ENCODE measurements at regions not wholly inside any gene's neighbourhood (a gene's known extent, or its start where the extent isn't known, plus 50 kb on each side); places are given as distances from the start of the nearest gene placed in this dataset.

GRCh38 chr12:107450541-107450940, 235.1 kb upstream of the PWP1 start:
- Histone ChIP-seq H3T11ph (ENCODE audit: low read length) (no peak overlapping the region), H2BK120ac (ENCODE audit: low read depth, low read length, poor library complexity, severe bottlenecking) (no peak overlapping the region), H4K8ac (replicated peaks; ENCODE audit: insufficient read length, low read depth, low read length) (no peak overlapping the region), H3K14ac (ENCODE audit: insufficient read depth, low read length) (no peak overlapping the region), H4K91ac (ENCODE audit: insufficient read length, low read depth, low read length) (no peak overlapping the region), H3K27ac (ENCODE audit: insufficient read length, low read depth, low read length) (no peak overlapping the region), H2BK15ac (ENCODE audit: low read depth, low read length) (no peak overlapping the region), H3K4me1 (ENCODE audit: insufficient read depth, low read length) (no peaks in the 10 kb centered on the region; the same call in 1 of the 2 replicates), H3K56ac (ENCODE audit: insufficient read length, low read depth, low read length) (no peak overlapping the region), H3K4me2 (ENCODE audit: insufficient read depth, insufficient read length, low read length) (no peak overlapping the region), H3K23ac (ENCODE audit: insufficient read length, low read depth, low read length) (no peak overlapping the region), H3K27me3 (ENCODE audit: insufficient read depth, low read length) (no peaks in the 10 kb centered on the region), H4K20me1 (ENCODE audit: control insufficient read depth, insufficient read depth, insufficient read length) (no peaks in the 10 kb centered on the region), H2BK5ac (ENCODE audit: insufficient read length, low read length) (no peak overlapping the region), H3K79me2 (ENCODE audit: insufficient read depth, low read length) (no peaks in the 10 kb centered on the region), H3K9me3 (ENCODE audit: control insufficient read depth, low read depth, low read length) (no peaks in the 10 kb centered on the region), H3K23me2 (ENCODE audit: insufficient read length, low read depth, low read length, poor library complexity, severe bottlenecking) (no peaks in the 10 kb centered on the region), H2BK12ac (ENCODE audit: insufficient read length, low read depth, low read length) (no peak overlapping the region), H3K9ac (ENCODE audit: extremely low read depth, insufficient read length, low read length) (no peak overlapping the region), H3K18ac (ENCODE audit: insufficient read length, low read depth, low read length) (no peak overlapping the region), H2BK20ac (ENCODE audit: low read depth, low read length, poor library complexity, severe bottlenecking) (no peak overlapping the region), H4K5ac (ENCODE audit: insufficient read length, low read depth, low read length) (no peak overlapping the region), H2AFZ (ENCODE audit: low read length) (no peak overlapping the region), H3K79me1 (ENCODE audit: insufficient read depth, low read depth, low read length, poor library complexity, severe bottlenecking) (no peaks in the 10 kb centered on the region), H2AK5ac (ENCODE audit: insufficient read length, low read length) (no peak overlapping the region), H3K4ac (ENCODE audit: low read depth, low read length) (no peak overlapping the region)
- no peak overlapping the region for H3K4me3 Mint-ChIP-seq
- TF ChIP-seq CTCF (conservative IDR thresholded peaks at IDR 0.05) = no peak
- no peak overlapping the region for H3K27ac Mint-ChIP-seq
- no peaks in the 10 kb centered on the region; the same call in none of the 2 replicates for H3K27me3 Mint-ChIP-seq (ENCODE audit: low read depth)
- WGBS (ENCODE audit: extremely low coverage, insufficient read length, low lambda C conversion rate) = no CpG with 5 or more reads among the region's 3 CpGs
- no peaks in the 10 kb centered on the region for H3K36me3 Mint-ChIP-seq (ENCODE audit: insufficient read depth in 1 of 3, low read depth in 3 of 3)
- peaks cover 0 to 4% of the 10 kb centered on the region in 2 experiments; a peak in 3 of 5 replicates for H3K9me3 Mint-ChIP-seq
- no peak for DNase-seq
- peaks cover 25 to 27% of the 10 kb centered on the region in 2 experiments for H3K4me1 Mint-ChIP-seq

Data from H9 (cell line).